NCI-H69 (cell line): ENCODE measurements at regions not wholly inside any gene's neighbourhood (a gene's known extent, or its start where the extent isn't known, plus 50 kb on each side); places are given as distances from the start of the nearest gene placed in this dataset.

Experiments
- DNase-seq: peaks from one replicate; lab custom pipeline; 2025; lab: John Stamatoyannopoulos, UW

DNA sequence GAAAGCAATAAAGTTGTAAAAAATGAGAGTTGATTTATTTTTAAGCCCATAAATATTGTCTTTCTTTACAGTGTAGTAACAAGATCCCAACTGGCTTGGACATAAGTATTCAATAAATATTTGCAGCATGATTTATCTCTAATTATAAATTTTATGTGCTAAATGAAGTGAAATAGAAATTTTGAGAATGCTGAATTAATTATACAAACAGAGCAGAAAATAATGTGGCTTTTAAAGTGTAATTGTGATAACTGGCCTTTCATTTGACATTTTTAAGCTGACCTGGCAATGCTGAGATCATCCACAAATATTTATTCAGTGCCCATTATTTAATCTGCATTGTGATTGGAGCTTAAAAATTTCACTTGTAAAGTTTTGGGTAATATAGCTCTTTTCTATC is 201.6 kb upstream of the NAV3 start:
- DNase-seq = no peak

DNA sequence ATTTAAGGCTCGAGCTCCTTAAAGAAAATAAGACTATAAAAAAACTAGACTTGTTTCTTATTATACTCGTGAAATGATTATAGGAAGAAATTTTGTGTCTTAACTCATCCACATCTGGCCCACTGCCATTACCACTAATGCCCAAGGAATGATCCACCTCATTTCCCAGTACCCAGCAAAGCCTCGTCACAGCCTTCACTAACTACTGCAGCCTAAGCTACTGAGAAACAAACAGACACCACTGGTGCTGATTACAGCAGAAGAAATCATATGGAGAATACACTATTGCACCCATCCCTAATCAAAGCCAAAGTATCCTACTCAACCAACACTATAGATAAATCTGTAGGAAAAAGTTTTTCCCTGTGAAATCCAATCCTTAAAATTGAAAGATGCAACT is 205.3 kb upstream of the NAV3 start:
- DNase-seq = no peak

DNA sequence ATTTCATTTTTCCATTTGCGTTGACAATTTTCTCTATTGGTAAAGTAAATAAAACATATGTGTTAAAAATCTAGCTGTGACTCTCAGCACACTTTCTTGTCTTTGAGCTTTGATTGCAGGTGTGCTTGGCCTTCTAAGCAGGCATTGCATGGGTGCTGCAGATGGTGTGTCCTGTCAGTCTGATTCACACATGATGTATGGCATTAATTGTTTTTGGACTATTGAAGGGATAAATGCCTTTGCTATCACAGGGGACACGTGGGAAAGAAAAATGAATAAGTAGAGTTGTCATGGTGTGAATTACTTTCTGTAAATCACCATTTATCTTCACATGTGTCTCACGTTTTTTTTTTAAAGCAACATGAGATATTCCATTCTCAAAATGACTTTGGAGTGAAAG is 211.3 kb upstream of the NAV3 start:
- DNase-seq = peak; percentile 3

DNA sequence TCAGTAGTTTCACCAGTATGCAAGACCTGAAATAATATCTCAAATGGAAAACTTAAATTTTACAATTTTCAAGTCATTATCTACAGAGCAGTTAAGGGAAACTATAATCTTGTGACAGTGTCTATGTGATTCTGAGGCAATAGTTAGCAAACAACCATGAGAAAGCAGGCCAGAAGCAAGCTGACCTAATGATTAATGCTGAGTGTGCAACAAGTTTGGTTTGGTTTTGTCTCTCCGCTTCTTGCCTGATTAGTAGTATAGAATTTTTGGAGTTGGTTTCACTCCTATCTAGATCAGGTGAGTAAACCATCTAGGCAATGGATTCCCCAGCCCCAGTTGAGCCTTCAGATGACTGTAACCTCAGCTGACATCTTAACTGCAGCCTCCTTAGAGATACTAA is 212.9 kb upstream of the NAV3 start:
- DNase-seq = no peak

DNA sequence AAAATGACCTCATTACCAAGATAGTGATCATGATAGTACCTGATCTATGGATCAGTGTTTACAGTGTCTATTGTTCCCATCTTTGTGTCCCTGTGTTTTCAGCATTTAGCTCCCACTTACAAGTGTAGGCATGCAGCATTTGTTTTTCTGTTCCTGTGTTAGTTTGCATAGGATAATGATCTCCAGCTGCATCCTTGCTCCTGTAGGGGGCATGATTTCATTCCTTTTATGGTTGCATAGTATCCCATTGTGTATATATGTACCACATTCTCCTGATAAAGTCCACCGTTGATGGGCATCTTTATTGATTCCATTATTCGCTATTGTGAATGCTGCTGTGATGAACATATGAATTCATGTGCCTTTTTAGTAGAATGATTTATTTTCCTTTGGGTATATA is 215.4 kb upstream of the NAV3 start:
- peak; percentile 33 for DNase-seq

DNA sequence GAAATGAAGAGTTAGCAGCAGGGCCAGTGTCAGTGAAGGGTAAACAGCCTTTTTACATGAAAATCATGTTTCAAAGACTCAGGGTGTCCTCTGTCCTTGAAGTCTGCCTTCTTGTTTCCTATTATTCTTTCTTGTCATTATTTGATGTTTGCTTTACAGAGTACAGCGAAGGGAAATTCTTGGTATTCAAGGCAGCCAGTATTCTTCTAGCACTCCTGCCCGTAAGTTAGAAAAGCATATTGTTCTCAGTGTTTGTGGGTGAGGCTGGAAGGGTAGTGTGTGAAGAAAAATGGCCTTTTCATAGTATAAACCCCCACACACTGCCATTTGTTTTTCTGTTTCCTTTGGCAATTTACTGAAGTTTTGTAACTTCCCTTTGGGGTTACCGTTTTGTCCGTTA is 217.3 kb upstream of the NAV3 start:
- DNase-seq = no peak

DNA sequence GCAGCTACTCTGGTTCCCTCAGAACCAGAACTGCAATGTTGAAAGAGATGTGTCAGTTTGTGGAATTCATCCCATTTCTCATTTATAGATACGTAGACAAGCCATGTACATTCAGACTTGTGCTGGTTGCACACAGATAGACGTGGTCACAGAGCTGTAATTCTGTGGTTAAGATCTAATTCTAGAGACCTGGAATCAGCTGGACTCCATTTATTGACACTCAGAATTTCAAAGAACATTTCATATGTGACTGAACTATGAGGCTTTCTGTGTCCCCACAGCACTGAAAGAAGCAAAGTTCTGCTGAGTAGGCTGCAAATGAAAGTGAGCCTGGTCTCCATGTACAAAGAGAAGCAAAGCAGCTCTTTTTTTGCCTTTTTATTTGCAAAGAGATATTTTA is 220.2 kb upstream of the NAV3 start:
- no peak for DNase-seq

DNA sequence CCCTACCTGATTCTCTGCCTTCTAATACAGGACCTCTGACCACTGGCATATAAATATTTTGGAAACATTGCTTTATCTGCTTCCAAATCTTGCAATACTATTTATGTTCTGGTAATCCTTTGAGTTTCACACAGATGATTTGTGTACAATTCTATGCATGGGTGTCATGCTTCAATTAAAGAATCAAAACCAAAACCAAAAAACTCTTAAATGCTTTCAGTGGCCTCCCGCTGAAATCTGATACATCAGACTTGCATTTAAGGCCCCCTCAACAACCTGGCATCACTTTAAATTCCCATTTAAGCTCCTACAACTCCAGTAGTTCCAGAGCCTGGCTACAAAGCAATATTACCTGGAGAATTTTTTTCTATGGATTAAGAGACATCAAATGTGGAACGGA is 221.7 kb upstream of the NAV3 start:
- DNase-seq = no peak

DNA sequence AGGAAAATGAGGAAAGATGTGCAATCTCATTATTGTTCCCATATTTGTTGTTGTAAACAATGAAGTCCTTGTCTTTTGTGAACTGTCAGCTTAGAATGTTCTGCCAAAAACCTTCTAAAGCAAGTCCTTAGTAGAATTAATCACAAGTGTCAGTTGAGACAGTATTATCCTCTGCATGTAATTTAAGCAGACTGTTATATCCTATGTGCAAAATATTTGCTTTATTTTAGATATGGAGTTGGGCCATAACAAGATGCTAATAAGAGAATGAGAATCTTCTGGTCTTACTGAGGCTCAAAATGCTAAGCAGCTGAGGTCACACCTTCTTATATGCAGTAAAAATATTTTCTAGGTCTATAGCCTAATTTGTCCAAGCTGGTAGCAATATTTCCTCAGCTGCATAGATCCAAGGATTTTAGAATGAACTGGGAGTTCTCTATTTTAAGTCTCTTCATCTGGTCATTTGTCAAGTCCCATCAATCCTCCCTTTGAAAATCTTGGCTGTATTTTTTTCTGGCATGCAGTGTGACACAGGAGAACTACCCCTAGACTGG is 222.3 kb upstream of the NAV3 start:
- no peak for DNase-seq

DNA sequence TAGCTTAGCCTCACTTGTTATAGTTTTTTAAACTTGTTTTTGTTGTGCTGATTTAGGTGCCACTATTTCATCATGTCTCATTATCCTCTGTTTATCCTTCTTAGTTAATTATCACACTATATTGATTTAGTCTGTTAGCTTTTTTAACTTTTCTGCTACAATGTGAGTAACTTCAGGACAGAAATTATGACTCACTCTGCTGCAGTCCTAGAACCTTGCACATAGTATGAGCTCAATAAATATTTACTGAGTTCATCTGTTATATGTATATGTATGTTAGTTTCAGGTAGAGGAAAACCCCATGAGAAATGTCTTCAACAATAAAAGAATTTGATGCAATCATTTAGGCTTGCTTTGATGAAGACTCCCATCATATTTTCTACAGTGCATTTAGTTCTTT is 224.3 kb upstream of the NAV3 start:
- DNase-seq = no peak

DNA sequence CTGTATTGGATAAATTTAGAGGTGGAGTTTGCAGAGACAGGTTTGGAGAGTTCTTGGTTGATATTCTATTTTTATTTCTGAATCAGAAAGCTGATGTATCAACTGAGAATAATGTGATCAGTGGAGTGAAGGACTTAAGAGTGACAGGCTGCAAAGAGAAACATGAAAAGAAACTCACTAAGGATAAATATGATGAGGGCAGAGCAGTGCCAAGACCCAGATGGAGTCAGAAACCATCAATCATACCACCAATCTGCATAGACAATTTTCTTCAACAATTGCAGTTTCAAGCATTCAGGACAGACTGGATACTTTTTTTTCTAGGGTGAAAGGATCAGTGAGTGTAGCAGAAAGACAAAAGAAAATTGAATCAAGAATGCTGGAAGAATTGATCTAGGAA is 226.7 kb upstream of the NAV3 start:
- DNase-seq = no peak

DNA sequence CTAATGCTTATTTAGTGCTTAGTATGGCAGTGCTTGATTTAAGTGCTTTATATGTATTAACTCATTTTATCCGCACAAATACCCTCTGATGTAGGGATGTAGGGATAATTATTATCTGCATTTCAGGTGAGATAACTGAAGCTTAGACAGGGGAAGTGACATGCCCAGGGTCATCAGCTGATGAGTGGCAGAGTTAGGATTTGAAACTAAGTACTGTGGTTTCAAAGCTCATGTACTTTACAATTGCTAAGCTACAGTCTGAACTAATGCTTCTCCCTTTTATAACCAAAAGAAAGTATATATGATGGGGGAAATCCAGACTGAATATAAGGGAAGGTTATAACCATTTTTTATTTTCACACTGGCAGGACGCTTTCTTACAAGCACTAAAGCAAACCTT is 229.6 kb upstream of the NAV3 start:
- DNase-seq = no peak

DNA sequence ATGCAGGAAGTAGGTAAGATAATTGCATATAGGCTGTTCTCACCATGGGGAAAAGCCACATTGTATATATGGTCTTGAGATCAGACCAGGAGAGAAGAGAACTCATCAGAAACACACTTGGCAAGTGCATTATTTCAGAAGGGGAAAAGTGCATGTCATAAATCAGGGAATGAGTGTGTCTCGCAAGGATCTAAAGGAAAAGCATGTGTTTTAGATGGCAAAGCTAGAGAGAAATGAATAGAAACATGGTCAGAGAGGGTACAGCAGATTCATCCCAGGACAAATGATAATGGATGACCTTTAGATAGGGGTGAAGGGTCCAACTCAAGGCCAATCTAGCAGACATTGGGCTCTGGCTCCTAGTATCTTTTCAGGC is 230.2 kb upstream of the NAV3 start:
- no peak for DNase-seq

DNA sequence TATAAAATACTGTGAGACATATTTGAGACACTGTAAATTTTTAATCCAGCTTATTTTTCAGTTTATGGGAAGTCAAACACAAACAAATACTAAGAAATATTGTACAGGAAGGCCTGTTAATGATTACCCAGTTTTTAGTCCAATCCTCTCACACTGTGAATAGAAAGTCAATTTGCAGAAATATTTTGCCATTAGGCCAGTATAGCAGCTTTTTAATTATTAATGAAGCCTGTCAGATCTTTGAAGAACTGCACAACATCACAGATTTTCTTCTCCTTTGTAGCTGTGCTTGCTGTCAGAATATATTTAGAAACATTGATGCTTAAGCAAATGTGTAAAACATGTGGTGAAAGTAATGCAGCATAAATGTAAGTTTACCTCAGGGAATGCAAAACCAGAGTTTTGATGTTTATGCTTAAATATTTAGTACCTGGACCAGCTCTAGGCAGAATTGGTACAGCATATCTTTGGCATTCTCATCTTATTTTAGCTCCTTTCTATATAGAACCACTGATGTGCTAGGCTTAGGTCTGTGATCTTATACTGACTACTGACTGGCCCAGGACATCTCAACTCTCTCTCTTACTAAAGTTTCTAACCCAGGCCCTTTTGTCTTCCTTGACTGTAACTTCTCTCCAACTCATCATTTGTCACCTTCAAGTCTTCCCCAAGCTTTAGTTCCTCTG is 230.8 kb upstream of the NAV3 start:
- DNase-seq = no peak

DNA sequence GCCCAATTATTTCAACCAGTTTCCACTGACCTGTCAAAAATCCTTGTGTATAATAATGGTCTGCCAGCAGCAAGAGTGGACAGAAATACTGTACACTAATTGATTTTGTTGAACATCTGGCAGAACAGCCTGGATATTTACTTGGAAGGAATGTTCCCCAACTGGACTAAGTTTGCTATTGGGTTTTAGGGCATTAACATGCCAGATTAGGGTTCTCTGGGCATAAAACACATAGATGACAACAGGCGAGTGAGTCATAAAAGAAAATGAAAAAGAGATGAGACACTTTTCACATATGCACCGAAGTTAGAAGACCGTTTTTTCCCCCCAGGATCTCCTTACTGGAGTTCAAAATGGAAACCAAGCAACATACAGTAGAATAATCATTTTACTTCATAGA is 236.3 kb upstream of the NAV3 start:
- DNase-seq = no peak

DNA sequence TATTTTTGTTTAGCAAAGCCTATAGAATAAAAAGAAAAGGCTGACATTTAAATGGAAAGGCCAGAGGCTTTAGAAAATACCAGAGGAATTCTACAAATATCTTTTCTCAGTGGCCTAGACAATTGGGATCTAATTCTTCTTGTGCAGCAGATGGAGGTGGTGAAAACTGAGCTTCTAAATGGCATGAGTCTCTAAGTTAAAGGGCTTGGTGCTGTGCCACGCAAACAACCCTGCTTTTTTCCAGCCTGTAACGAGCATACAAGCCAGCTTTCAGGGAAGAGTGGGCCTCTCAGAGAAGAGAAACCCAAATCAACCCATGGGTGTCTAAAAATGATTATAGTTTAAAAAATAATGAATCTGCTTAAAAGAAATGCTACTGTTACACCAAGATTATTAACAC is 237.9 kb upstream of the NAV3 start:
- peak; percentile 40 for DNase-seq

DNA sequence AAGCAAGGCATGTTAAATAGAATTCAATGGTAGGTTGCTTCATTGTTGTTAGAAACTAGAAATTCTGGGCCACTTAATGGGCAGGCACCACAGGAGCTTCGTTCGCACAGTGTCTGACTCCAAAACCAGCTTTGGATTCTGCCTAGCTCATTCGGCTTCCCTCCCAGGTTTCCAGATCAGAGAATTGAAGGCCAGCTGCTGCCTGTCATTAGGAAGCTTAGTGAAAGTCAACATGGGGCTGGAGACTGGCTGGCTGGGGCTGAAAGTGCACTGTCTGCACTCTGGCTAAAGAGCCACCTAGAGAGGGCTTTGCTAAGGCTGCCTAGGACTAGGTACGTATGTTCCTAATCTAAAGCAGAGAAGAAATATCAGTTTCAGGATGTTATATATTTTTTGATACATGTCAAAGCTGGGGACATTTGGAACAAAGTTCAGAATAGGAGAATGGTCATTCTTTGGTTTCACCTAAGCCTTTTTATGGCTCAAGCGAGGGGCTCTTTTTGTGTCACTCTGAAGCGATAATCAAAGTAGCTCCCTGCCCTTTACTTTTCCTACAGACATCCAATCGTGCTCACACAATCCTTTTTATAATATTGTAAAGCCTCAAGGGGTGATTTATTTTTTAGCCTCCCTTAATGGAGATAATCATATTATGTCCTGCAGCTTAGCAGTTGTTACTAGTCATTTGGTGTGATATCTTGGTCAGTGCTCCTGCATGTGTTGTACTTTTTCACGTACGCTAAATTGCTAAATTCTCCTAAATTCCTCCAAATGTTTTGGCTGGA is 238.5 kb upstream of the NAV3 start:
- peak; percentile 85 for DNase-seq

DNA sequence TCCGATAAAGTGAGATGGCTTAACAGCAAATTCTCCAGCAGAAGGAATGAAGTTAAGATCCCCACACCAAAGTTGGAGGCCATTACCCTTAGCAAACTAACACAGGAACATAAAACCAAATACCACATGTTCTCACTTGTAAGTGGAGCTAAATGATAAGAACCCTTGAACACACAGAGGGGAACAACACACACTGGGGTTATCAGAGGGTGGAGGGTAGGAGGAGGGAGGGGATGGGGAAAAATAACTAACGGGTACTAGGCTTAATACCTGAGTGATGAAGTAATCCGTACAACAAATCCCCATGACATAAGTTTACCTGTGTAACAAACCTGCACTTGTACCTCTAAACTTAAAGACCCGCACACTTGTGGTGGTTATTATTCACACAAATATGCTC is 240.4 kb upstream of the NAV3 start:
- DNase-seq = no peak

DNA sequence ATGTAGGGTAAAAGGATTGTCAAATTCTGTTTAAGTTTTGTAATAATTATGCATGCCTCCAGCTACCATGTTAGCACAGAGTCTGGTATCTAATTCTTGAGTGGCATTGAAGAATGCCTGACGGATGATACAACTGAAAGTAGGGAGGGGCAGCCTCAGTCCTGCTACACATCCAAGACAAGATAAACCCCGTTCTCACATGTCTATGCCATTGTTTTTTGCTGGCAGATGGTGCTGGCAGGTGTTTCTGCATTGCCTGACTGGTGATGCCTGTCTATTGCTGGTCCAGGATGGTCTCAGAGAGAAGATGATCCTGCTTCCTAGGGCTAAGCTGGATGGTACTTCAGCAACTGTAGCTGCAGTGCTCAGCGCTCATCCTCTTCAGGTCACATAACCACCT is 245.8 kb upstream of the NAV3 start:
- DNase-seq = no peak

DNA sequence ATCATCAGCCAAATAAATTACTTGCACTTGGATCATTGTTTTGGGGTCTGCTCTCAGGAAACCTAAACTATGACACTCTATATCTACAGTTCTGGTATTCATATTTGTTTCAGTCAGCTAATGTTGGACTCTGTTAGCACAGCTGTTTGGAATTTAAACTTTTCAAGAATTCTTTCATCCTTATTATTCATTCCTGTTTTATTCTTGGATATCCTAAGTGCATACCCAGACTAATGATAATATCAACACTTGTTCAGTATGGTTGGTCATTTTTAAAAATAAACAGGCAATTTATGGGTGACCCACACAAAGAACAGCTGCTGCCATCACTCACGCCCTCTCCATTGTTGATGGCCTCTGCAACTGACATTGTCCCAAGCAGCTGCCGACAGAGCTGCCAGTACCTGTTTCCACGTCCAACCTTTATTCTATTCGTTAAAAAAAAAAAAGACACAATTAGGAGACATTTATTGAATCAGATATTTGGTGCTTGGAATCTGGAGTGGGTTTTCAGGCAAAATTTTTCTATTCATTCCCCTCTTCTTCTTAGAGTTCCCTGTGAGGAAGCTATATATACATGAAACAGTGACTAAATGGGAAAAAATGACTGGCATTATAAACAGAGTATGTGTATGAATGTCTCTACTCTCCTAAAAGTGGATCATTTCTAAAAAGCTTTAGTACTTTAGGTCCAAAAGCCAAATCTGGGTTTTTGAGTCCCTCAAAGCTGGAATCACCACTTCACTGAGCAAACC is 252.1 kb upstream of the NAV3 start:
- peak; percentile 4 for DNase-seq

DNA sequence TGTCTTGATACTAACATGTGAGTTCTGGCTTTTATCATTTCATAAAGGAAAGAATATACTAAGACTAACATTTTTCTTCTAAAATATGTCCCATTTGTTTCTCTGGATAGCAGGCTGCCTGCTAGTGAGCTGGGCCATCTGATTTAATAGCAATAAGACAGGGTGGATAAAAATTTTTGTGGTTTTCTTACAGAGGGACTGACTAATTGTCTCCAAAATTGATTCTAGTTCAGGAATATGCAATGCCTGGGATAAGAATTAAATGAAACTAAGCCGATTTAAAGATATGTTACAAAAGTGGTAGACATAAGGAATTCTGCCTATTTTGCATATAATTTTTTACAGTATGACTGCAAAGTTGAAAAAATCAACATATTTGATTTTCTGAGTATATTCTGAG is 252.9 kb upstream of the NAV3 start:
- DNase-seq = no peak

DNA sequence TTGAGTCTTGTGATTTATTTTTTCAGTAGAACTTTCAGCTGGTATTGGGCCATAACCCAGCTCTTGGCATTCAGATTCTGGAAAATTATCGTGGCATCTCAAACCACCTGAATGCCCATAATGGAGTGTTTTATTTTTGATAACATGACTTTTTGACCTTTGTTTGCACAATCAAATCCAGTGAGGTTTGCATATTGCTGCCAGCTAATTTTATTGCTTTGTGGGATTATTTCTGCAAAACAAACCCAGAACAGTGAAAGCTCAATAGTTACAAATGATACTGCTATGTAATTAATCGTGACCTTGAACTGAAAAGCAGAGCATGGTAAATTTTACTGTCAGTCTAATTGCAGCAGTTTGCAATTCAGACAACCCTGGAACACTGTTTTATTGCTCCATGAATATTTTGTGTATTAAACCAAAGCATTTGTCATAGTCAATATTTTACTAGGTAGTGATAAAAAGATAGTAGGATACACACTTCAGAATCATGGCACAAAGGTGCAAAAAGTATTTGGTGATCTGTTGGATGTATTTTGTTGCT is 255.2 kb upstream of the NAV3 start:
- no peak for DNase-seq

DNA sequence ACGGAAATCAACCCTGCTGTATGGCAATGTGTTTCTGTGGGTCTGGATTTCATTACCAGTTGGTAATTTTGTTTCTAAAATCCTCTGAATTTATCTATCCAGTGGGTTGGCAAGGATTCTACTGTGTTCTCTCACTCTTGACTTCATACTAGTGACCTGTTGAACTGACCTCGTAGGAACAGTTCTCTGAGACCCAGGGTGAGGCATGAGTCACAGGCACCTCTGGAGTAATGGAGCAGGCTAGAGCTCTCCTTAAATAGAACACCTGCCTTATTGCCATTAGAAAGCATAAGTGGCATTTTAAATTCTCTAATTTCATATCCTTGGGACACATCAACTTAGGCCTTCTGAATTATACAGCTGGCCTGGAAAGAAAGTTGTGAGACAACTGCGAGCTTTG is 258.3 kb upstream of the NAV3 start:
- DNase-seq = peak; percentile 1
